Aorta (tissue), 5 donors: ENCODE measurements at regions not wholly inside any gene's neighbourhood (a gene's known extent, or its start where the extent isn't known, plus 50 kb on each side); places are given as distances from the start of the nearest gene placed in this dataset.
"Not testable (repeated sequence)": the region's sequence is repeated elsewhere in the genome, so short reads cannot be mapped to it uniquely, and the experiment has no call there.

Experiments used
- ATAC-seq: fragments of 200-7000 bp; cut with Tn5 transposase; one replicate; pipeline ENCODE4 v1.9.1; 2022; ENCODE audit warnings: moderate library complexity; ENCODE audit not compliant: low FRiP score
- DNase-seq, 2 donors: peaks; one replicate each; pipeline ENCODE4 v3.0.0-alpha.2; 2020
- H3K27ac ChIP-seq, 2 donors: one replicate each; pipeline ENCODE4 v1.5.1; 2013; ENCODE audit warnings: low read length in 2 of 2, mild to moderate bottlenecking in 2 of 2, moderate library complexity in 2 of 2, control low read depth in 1 of 2, inconsistent platforms in 1 of 2, low read depth in 1 of 2
- H3K27me3 ChIP-seq, 2 donors: one replicate each; pipeline ENCODE4 v1.6.1; 2013; ENCODE audit warnings: control low read depth in 1 of 2, low read length in 1 of 2, mild to moderate bottlenecking in 1 of 2, moderate library complexity in 1 of 2; ENCODE audit not compliant: insufficient read depth in 2 of 2, control insufficient read depth in 1 of 2
- H3K36me3 ChIP-seq, 2 donors: one replicate each; pipeline ENCODE4 v1.6.1; 2013; ENCODE audit warnings: control low read depth in 1 of 2, low read length in 1 of 2, mild to moderate bottlenecking in 1 of 2; ENCODE audit not compliant: insufficient read depth in 2 of 2, control insufficient read depth in 1 of 2
- H3K4me1 ChIP-seq, 2 donors: one replicate each; pipeline ENCODE4 v1.6.1; 2013; ENCODE audit warnings: low read length in 2 of 2, control low read depth in 1 of 2, mild to moderate bottlenecking in 1 of 2, moderate library complexity in 1 of 2; ENCODE audit not compliant: insufficient read depth in 2 of 2, control insufficient read depth in 1 of 2
- H3K4me3 ChIP-seq, 2 donors: one replicate each; pipeline ENCODE4 v1.5.1; 2013; ENCODE audit warnings: low read length in 2 of 2, control low read depth in 1 of 2, mild to moderate bottlenecking in 1 of 2
- H3K9me3 ChIP-seq: one replicate; pipeline ENCODE4 v1.6.1; 2013; ENCODE audit warnings: mild to moderate bottlenecking, low read length; ENCODE audit not compliant: control insufficient read depth
- WGBS, 2 donors: extraction: QIAGEN DNeasy Blood & Tissue Kit; methylation state at CpG; one replicate each; pipeline ENCODE4 v1.1.7; 2013; 5-methylcytosine and 5-hydroxymethylcytosine counted together
- intact Hi-C, 2 donors: fragments of 100-400 bp; cut with DNase I; formaldehyde crosslinking; loops; one replicate each; pipeline versions ENCODE4 v1.14.2 to v1.15.0; 2022
- donor health status: healthy with polysubstance abuse.
- donor health status: Bipolar disorder and iron deficiency.
- donor health status: DM: no; HTN: no; CAD: no.
- donor health status: DM: no; HTN: no; CAD: no.
- donor health status: DM: yes; HTN: yes; CAD: no.

DNA sequence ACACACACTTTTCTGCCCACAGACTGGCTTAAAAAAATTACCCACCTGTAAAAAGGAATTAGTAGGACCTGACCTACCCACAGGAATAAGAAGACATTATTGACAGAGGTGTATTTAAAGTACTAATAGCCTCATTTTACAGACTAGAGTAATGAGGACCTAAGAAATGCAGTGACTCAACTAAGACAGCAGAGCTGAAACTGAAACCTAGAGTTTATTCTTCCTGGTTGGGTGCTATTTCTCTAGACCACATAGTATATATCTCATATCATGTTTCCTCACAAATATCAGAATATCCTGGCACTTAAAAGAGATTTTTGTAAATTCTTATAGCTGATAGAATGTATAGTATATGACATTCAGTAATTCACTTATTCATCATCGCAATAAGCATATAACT, 435.0 kb downstream of the MAGEE1 start:
- H3K27ac ChIP-seq, result no peak overlapping the region
- WGBS, 2 donors, result 85 to 95% methylated on average over 1 of the region's 1 CpG
- no peaks in the 10 kb centered on the region for H3K9me3 ChIP-seq
- no peaks in the 10 kb centered on the region for H3K36me3 ChIP-seq
- H3K4me1 ChIP-seq, result no peaks in the 10 kb centered on the region
- H3K27me3 ChIP-seq, result no peaks in the 10 kb centered on the region
- no peak for ATAC-seq
- intact Hi-C loops, result no loop called here
- H3K4me3 ChIP-seq, result no peak overlapping the region
- no peak for DNase-seq

DNA sequence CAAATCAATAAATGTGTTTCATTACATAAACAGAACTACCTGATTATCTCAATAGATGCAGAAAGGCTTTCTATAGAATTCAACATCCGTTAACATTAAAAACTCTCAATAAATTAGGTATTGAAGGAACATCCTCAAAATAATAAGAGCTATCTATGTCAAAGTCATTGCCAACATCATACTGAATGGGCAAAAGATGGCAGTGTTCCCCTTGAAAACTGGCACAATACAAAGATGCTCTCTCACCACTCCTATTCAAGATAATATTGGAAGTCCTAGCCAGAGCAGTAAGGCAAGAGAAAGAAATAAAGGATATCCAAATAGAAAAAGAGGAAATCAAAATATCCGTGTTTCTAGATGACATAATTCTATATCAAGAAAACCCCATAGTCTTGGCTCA, 466.4 kb downstream of the MAGEE1 start:
- Histone ChIP-seq H3K4me1 (no peaks in the 10 kb centered on the region), H3K27me3 (no peaks in the 10 kb centered on the region), H3K36me3 (no peaks in the 10 kb centered on the region), H3K4me3 (no peak overlapping the region), H3K9me3 (no peaks in the 10 kb centered on the region), H3K27ac (no peak overlapping the region)
- intact Hi-C loops, result no loop called here
- ATAC-seq, result no peak
- DNase-seq, result no peak
- 39 to 53% methylated on average over 2 of the region's 2 CpGs for WGBS, 2 donors

- no peak overlapping the region for H3K4me3 ChIP-seq
- no peak overlapping the region for H3K27ac ChIP-seq
Measured at GRCh38 chrX:76915836-76916235, 488.3 kb downstream of the MAGEE1 start.

GRCh38 chrX:76918033-76918432, 490.5 kb downstream of the MAGEE1 start:
- WGBS, 2 donors, result 97 to 100% methylated on average over 1 of the region's 1 CpG

More at GRCh38 chrX:76915836-76916235, 488.3 kb downstream of the MAGEE1 start:
- H3K4me1 ChIP-seq, result no peaks in the 10 kb centered on the region
- 7 to 10% methylated on average over 4 of the region's 4 CpGs for WGBS, 2 donors
- H3K36me3 ChIP-seq, result no peaks in the 10 kb centered on the region
- no peaks in the 10 kb centered on the region for H3K9me3 ChIP-seq
- H3K27me3 ChIP-seq, result no peaks in the 10 kb centered on the region
- intact Hi-C loops, result loop anchor here in 1 of 2 donors (5.0 kb wide), 1 partner anchor 91 kb away; no protein-coding TSS in a partner anchor
- peak; percentile 71 for ATAC-seq
- DNase-seq, result peak; percentile 54 to 79

GRCh38 chrX:76919761-76920160, 492.3 kb downstream of the MAGEE1 start:
- Histone ChIP-seq H3K9me3 (no peaks in the 10 kb centered on the region), H3K27ac (no peak overlapping the region), H3K36me3 (no peaks in the 10 kb centered on the region), H3K4me1 (no peaks in the 10 kb centered on the region), H3K4me3 (no peak overlapping the region), H3K27me3 (no peaks in the 10 kb centered on the region)
- 48 to 84% methylated on average over 2 of the region's 2 CpGs for WGBS, 2 donors
- intact Hi-C loops, result loop anchor here in 1 of 2 donors (5.0 kb wide), 1 partner anchor 88 kb away; no protein-coding TSS in a partner anchor
- no peak for DNase-seq
- no peak for ATAC-seq

More at GRCh38 chrX:76918033-76918432, 490.5 kb downstream of the MAGEE1 start:
- Histone ChIP-seq H3K4me3 (no peak overlapping the region), H3K27me3 (no peaks in the 10 kb centered on the region), H3K4me1 (no peaks in the 10 kb centered on the region), H3K27ac (no peak overlapping the region), H3K36me3 (no peaks in the 10 kb centered on the region), H3K9me3 (no peaks in the 10 kb centered on the region)
- ATAC-seq (no peak), DNase-seq (no peak)
- intact Hi-C loops, result loop anchor here in 1 of 2 donors (5.0 kb wide), 1 partner anchor 89 kb away; no protein-coding TSS in a partner anchor

- no peaks in the 10 kb centered on the region for H3K4me1 ChIP-seq
- WGBS, 2 donors, result 0 to 4% methylated on average over 1 of the region's 1 CpG
- ATAC-seq, result no peak
- no peaks in the 10 kb centered on the region for H3K36me3 ChIP-seq
- intact Hi-C loops, result no loop called here
- H3K4me3 ChIP-seq, result no peak overlapping the region
- no peak for DNase-seq
- no peaks in the 10 kb centered on the region for H3K27me3 ChIP-seq
- no peak overlapping the region for H3K27ac ChIP-seq
- H3K9me3 ChIP-seq, result no peaks in the 10 kb centered on the region
Measured at GRCh38 chrX:76920607-76921006, 493.1 kb downstream of the MAGEE1 start.

DNA sequence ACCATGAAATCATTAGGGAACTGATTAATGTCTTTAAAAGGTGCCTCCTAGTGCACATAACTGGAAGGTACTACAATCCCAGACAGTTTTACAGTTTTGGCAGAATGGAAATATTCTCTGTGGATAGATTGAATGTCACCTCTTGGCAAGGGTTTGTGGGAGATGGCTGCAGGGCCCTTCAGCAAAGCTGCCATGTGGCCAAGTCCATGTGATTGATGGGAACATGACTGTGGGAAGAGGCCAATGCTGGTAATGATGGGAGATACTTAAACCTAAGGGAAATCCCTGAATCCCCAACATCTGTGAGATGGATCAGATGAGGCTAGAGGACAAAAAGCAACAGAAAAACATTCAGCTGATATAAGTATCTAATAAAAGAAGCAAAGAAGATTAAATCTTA, 493.7 kb downstream of the MAGEE1 start:
- Histone ChIP-seq H3K4me1 (no peaks in the 10 kb centered on the region), H3K4me3 (no peak overlapping the region), H3K9me3 (no peaks in the 10 kb centered on the region), H3K36me3 (no peaks in the 10 kb centered on the region), H3K27ac (no peak overlapping the region), H3K27me3 (no peaks in the 10 kb centered on the region)
- intact Hi-C loops, result no loop called here
- DNase-seq (no peak), ATAC-seq (no peak)

DNA sequence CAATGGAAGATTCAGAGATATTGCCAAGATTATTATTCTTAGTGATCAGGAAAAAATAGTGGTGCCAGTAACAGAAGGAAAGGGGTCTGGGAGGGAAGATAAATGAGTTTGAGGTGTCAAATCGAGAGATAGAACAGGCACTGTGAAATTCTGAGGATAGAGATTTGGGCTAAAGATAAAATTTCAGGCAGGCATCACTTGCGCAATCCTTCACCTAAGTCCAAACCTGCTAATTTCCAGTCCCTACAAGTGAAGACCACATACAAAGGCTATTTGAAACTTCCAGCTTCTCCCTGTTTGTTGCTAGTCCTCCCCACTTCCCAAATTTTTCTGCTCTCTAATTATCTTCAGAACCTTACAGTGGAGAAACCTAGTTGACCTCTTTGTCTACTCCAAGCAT, 494.6 kb downstream of the MAGEE1 start:
- no peak for ATAC-seq

GRCh38 chrX:76924616-76925015, 497.1 kb downstream of the MAGEE1 start:
- H3K9me3 ChIP-seq, H3K36me3 ChIP-seq, H3K4me1 ChIP-seq, H3K27me3 ChIP-seq, DNase-seq, H3K4me3 ChIP-seq, intact Hi-C loops, ATAC-seq, H3K27ac ChIP-seq: not testable (repeated sequence)
- 67 to 90% methylated on average over 7 of the region's 7 CpGs for WGBS, 2 donors

More for the DNA sequence above, 494.6 kb downstream of the MAGEE1 start:
- Histone ChIP-seq H3K4me1 (no peaks in the 10 kb centered on the region), H3K36me3 (no peaks in the 10 kb centered on the region), H3K27ac (no peak overlapping the region), H3K9me3 (no peaks in the 10 kb centered on the region), H3K4me3 (no peak overlapping the region), H3K27me3 (no peaks in the 10 kb centered on the region)
- DNase-seq, result no peak
- intact Hi-C loops, result no loop called here
- WGBS, 2 donors, result 68 to 95% methylated on average over 2 of the region's 2 CpGs
